HUDEP-2 (cell line): ENCODE measurements at regions not wholly inside any gene's neighbourhood (a gene's known extent, or its start where the extent isn't known, plus 50 kb on each side); places are given as distances from the start of the nearest gene placed in this dataset.

ENCODE experiments used
- DNase-seq, 76 experiments: peaks; one replicate each; lab custom pipeline; 2025; ENCODE audit not compliant: unreplicated experiment in 76 of 76; lab: John Stamatoyannopoulos, UW

DNA sequence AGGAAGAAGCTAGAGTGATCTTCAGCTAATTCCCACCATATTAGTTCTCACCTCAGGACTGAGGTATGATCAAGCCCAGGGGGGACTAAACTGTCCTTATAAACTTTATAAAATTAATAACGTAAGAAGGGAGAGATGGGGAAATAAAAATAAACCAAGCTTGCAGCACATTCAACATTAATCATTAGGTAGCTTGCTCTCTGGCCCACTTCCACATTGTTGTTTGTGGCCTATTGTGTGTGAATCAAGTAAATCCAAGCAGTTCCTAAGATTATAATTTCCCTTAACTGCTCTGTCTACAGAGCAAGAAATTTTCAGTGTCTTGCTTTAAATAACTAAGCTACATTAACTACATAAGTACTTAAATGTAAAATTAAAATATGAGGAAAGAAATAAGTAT, 131.3 kb upstream of the ABCA1 start:
- no peak for DNase-seq

GRCh38 chr9:105062222-105062855, 134.4 kb upstream of the ABCA1 start:
- no peak for DNase-seq

DNA sequence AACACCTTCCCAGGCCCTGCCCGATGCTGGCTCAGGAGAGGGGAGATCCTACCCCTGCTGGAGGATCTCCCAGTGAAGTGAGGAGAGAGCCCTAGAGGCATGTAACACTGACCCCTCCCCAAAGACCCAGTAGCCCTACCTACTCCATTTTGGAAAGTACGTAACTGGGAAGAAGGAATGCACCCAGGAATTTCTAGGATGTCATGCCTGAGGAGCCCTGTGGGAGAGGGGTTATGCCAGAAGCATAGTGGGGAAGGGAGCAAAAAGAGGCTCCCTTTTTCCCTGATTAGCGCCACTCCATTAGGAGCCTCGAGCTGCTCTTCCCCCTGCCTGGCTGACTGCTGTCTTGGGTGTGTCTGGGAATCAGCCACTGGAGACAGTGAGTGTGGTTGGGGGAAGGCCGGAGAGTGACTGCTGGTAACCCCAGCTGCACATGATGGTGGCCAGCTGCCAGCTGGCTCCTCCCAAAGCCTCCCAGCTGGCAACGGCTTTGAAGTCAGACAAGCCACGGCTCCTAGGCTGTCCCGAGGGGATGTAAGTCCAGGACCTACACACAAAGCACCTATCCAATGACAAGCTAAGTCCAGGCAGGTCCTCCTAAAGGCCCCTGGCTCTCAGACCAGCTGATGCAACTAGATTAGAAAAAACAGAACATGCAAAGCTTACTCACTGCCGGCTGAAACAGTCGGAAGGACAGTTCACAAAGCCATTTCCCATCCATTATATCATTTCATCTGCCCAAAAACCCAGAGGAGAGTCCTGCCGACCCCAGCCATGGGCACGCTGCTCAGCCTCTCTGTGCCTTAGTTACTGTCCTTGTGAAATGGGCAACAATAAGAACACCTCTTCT, 136.5 kb upstream of the ABCA1 start:
- DNase-seq, result peak in 74 of 76 experiments; percentile 22 to 92 (median 75)

- no peak for DNase-seq
Measured at GRCh38 chr9:105065098-105066088, 137.4 kb upstream of the ABCA1 start.

- DNase-seq, result no peak
Measured at GRCh38 chr9:105066275-105066865, 138.4 kb upstream of the ABCA1 start.

- no peak for DNase-seq
Measured at GRCh38 chr9:105067895-105068580, 140.1 kb upstream of the ABCA1 start.

DNA sequence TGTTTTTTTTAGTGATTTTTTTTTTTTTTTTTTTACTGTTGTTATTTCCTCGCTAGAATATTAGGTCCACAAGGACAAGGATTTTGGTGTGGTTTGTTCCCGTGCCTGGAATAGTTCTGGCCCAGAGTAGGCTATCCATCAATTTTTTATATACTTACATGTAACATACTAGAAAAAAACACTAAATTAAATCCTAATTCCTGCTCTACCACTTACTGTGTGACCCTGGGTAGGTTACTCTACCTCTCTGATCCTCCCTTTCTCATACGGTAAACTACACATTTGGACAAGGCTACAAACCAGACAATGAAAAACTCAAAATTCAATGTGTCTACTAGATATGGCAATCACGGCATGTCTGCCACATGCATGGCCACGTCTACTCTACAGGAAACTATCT, 141.3 kb upstream of the ABCA1 start:
- no peak for DNase-seq

DNA sequence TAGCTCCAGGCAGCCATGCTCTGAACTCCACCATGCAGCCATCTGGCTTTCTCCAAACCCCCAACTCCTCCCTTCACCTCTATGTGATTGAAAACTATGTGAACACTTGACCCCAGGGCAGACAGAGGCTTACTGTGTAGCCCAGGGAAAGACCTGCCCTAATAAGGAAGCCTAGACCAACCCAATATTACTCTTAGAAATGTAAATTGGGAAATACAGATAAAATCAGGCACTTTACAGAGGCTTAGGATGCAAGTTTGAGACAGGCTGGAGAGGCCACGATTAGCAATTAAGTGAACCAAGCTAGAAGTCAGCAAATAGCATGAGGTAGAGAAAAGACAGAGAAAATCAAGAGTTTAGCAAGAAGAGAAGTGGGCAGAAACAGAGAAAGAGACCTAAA, 141.7 kb upstream of the ABCA1 start:
- DNase-seq, result no peak

GRCh38 chr9:105070176-105070575, 142.2 kb upstream of the ABCA1 start:
- DNase-seq, result no peak

GRCh38 chr9:105072476-105072875, 144.5 kb upstream of the ABCA1 start:
- no peak for DNase-seq

DNA sequence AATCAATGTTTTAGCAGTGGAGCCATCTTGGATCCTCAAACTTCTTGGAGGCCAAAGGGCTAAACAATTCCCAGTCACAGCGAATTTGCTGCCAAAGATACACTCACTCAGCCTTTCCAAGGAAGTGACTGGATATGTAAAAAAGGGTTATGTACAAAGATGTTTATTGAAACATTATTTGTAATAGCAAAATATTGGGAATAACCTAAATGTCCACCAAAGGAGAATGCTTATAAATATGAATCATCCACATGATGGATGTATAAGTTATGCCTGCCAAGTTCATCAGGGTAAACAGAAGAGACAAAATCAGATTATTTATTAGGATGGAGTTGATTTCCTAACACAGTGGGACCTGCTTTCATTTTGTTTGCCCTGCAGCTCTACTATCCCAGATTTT, 145.2 kb upstream of the ABCA1 start:
- no peak for DNase-seq

DNA sequence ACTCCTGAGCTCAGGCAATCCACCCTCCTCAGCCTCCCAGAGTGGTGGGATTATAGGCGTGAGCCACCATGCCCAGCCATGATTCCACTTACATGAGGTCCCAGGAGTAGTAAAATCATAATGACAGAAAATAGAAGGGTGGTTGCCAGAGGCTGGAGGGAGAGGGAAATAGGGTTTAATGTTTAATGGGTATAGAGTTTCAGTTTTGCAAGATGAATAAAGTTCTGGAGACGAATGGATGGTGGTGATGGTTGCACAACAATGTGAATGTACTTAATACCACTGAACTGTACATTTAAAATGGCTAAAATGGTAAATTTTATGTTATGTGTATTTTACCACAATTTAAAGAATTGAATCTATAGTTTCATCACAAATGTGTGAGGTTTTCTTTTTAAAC, 146.5 kb upstream of the ABCA1 start:
- DNase-seq, result no peak

DNA sequence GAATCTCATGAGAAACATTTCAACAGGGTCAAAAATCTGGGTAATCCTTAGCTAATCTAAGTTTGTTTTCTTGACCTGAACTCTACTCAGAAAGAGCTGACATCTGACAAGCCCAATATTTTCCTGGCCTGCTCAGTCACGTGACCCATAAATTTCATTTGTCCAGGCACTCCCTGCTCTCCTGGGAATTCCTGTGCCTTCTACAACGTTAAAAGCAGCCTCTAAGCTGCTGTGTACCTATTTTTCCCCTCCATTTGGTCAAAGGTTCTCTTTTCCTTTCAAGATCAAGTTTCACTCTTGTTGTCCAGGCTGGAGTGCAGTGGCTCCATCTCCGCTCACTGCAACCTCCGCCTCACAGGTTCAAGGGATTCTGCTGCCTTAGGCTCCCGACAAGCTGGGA, 148.8 kb upstream of the ABCA1 start:
- DNase-seq, result no peak

GRCh38 chr9:105079457-105079856, 151.5 kb upstream of the ABCA1 start:
- no peak for DNase-seq

DNA sequence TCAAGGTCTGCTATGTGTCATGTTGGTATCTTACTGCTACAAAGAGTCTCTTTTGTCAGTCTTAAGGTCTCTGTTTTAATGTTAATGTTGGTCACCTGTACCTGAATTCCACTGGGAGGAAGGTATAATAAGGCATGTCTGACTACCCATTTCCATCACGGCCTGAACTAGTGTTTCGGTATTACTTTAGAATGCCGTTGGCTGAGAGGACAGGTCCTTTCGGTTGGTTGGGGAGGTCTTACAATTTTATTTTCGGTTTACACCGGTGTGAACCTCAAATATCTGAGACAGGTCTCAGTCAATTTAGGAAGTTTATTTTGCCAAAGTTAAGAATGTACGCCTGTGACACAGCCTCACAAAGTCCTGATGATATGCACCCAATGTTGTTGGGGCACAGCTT, 154.9 kb upstream of the ABCA1 start:
- DNase-seq, result no peak

- no peak for DNase-seq
Measured at GRCh38 chr9:105083256-105083655, 155.3 kb upstream of the ABCA1 start.

- DNase-seq, result no peak
Measured at GRCh38 chr9:105087910-105088898, 156.2 kb upstream of the SLC44A1 start.

GRCh38 chr9:105089874-105090273, 154.6 kb upstream of the SLC44A1 start:
- no peak for DNase-seq
